ENCODE measurements at regions not wholly inside any gene's neighbourhood (a gene's known extent, or its start where the extent isn't known, plus 50 kb on each side); places are given as distances from the start of the nearest gene placed in this dataset.

DNA sequence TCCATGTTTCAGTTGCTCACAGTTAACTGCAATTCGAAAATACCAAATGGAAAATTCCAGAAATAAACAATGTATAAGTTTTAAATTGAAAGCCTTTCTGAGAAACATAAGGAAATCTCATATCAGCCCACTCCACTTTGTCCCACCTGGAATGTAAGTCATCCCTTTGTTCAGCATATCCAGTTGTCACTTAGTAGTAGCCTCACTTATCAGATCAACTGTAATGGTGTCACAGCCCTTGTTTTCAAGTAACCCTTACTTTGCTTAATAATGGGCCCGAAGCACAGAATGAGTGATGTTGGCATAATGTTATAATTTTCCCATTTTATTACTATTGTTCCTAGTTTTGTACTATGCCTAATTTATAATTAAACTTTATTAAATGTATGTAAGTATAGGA lies 646.8 kb downstream of the C12orf50 start:
- DNase-seq (ENCODE audit: low read depth) = no peak
- TF ChIP-seq CTCF (conservative IDR thresholded peaks at IDR 0.05; ENCODE audit: low read depth, low read length) = no peak

GRCh38 chr12:87381742-87382141 lies 647.5 kb downstream of the C12orf50 start:
- DNase-seq (ENCODE audit: low read depth) = no peak
- TF ChIP-seq CTCF (conservative IDR thresholded peaks at IDR 0.05; ENCODE audit: low read depth, low read length) = no peak
- H3K4me3 ChIP-seq (ENCODE audit: low read length) = no peak overlapping the region

More for the DNA sequence above, 646.8 kb downstream of the C12orf50 start:
- no peak overlapping the region for H3K4me3 ChIP-seq (ENCODE audit: low read length)

DNA sequence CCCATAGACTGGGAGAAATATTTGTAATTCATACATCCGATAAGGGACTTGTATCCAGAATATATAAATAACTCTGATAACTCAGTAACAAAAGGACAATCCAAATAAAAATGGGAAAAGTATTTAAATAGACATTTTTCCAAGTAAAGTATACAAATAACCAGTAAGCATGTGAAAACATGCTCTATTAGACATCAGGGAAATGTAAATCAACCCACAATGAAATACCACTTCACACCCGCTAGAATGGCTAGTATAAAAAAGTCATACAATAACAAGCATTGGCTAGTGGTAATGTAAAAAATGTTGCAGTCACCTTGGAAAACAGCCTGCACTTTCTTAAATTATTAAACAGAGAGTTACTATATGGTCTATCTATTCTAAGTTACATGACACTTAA lies 650.7 kb downstream of the C12orf50 start:
- no peak for TF ChIP-seq CTCF (conservative IDR thresholded peaks at IDR 0.05; ENCODE audit: low read depth, low read length)

DNA sequence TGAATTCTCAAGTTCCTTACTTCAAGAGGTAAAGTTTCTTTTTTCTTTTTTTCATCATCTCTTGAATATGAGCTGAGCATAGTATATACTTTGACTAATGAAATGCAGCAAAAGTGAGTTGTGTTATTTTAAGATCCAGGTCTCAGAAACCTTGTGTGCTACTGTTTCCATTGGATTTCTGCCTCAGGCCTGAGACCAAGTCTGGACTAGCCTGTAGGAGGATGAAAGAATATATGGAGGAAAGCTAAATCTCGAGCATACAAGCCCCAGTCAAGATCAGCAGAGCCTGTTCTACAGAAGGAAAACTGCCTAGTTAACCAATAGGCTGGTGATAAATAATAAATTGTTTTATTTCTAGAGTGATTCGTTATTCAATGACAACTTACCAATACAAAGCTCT lies 652.5 kb downstream of the C12orf50 start:
- DNase-seq (ENCODE audit: low read depth) = no peak
- TF ChIP-seq CTCF (conservative IDR thresholded peaks at IDR 0.05; ENCODE audit: low read depth, low read length) = no peak
- H3K4me3 ChIP-seq (ENCODE audit: low read length) = no peak overlapping the region

More for the DNA sequence above, 650.7 kb downstream of the C12orf50 start:
- no peak for DNase-seq (ENCODE audit: low read depth)
- no peak overlapping the region for H3K4me3 ChIP-seq (ENCODE audit: low read length)

DNA sequence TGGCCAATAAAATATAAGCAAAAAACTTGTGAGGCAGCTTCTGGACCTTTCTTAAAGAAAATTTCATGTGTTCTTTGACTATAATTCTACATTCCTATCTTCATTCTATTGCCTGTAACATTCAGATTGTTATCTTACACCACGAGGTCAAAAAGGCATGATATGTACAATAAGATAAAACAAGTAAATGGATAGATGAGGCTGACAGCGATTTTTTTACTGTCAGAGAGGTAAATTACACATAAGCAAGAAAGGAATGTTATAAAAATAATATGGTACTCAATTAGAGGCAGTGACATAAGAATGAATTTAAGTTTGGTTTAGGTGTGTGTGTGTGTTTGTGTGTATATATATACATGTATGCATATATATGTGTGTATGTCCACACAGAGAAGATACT lies 660.0 kb downstream of the C12orf50 start:
- TF ChIP-seq CTCF (conservative IDR thresholded peaks at IDR 0.05; ENCODE audit: low read depth, low read length) = no peak
- no peak for DNase-seq (ENCODE audit: low read depth)
- H3K4me3 ChIP-seq (ENCODE audit: low read length) = no peak overlapping the region

DNA sequence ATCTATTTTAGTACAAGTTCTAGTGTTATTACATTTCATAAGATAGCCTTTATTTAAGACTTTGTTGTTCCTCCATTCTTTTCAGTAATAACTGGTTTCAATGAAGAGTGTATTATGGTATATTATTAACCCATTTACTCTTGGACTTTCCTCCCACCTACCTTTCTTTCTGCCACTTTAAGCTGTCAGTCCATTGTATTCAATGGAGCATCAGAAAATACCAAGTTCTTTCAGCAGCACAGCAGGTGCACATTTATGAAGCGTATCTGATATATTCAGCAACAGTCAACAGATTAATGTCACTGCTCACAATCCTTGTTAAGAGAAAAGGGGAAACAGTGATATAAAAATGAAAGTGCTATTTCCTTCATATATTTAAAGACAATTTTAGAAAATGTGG lies 660.9 kb downstream of the C12orf50 start:
- H3K4me3 ChIP-seq (ENCODE audit: low read length) = no peak overlapping the region
- TF ChIP-seq CTCF (conservative IDR thresholded peaks at IDR 0.05; ENCODE audit: low read depth, low read length) = no peak
- DNase-seq (ENCODE audit: low read depth) = no peak

DNA sequence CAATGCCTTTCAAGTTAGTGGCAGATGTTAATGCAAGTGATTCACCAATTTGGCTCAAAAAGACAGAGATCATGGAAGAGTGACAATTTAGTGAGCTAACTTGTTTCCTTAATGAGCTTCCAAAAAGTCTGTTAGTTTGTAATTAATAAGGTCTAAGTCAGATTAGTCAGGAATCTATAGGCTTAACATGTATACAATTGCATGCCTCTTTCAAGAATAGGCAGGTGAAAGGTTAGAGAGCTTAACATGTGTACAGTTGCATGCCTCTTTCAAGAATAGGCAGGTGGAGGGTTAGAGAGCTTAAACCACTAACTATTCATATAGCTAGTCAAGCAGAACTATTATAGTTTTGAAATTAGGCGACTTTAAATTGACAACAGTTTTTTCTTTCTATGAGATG lies 663.8 kb downstream of the C12orf50 start:
- no peak for TF ChIP-seq CTCF (conservative IDR thresholded peaks at IDR 0.05; ENCODE audit: low read depth, low read length)
- DNase-seq (ENCODE audit: low read depth) = no peak
- no peak overlapping the region for H3K4me3 ChIP-seq (ENCODE audit: low read length)

All from retinal pigment epithelial cell (primary cell).